Natural killer cell (primary cell): ENCODE measurements at regions not wholly inside any gene's neighbourhood (a gene's known extent, or its start where the extent isn't known, plus 50 kb on each side); places are given as distances from the start of the nearest gene placed in this dataset.

Experiments
- ATAC-seq, 3 donors: fragments of 150-1000 bp in 2 of 3; fragments of 200-7000 bp in 1 of 3; cut with Tn5 transposase; 1 replicate in 1 of 3; 2 replicates in 2 of 3; pipeline ENCODE4 v1.10.0; 2021; ENCODE audit warnings: mild to moderate bottlenecking in 2 of 3, moderate library complexity in 2 of 3
- DNase-seq, 2 donors: peaks; one replicate each; pipeline versions ENCODE4 v3.0.0 to v3.0.0-alpha.2; 2013 to 2021; ENCODE audit warnings: mixed read lengths in 1 of 2
- H3K27ac ChIP-seq: one replicate; pipeline ENCODE4 v1.5.1; 2013; ENCODE audit warnings: mild to moderate bottlenecking, low read length
- H3K27me3 ChIP-seq: one replicate; pipeline ENCODE4 v1.6.1; 2013; ENCODE audit warnings: low read length; ENCODE audit not compliant: control insufficient read depth, insufficient read depth
- H3K36me3 ChIP-seq: one replicate; pipeline ENCODE4 v1.6.1; 2013; ENCODE audit warnings: low read length; ENCODE audit not compliant: control insufficient read depth, insufficient read depth
- H3K4me1 ChIP-seq: one replicate; pipeline ENCODE4 v1.6.1; 2013; ENCODE audit warnings: low read length; ENCODE audit not compliant: control insufficient read depth, insufficient read depth
- H3K4me3 ChIP-seq: one replicate; pipeline ENCODE4 v1.5.1; 2013; ENCODE audit warnings: low read length
- H3K9me3 ChIP-seq: one replicate; pipeline ENCODE4 v1.6.1; 2013; ENCODE audit warnings: low read length; ENCODE audit not compliant: control insufficient read depth, insufficient read depth
- H3K27ac Mint-ChIP-seq, 2 donors: one replicate each; pipeline ENCODE4 v1.8.0; 2022; ENCODE audit warnings: mild to moderate bottlenecking in 2 of 2, mixed read lengths in 2 of 2, moderate library complexity in 1 of 2
- H3K27me3 Mint-ChIP-seq, 2 donors: one replicate each; pipeline ENCODE4 v1.8.0; 2022; ENCODE audit warnings: low read depth in 2 of 2, mixed read lengths in 2 of 2
- H3K36me3 Mint-ChIP-seq: one replicate; pipeline ENCODE4 v1.8.0; 2022; ENCODE audit warnings: mixed read lengths
- H3K4me1 Mint-ChIP-seq, 2 donors: one replicate each; pipeline ENCODE4 v1.8.0; 2022; ENCODE audit warnings: mixed read lengths in 2 of 2
- H3K4me3 Mint-ChIP-seq: one replicate; pipeline ENCODE4 v1.8.0; 2022; ENCODE audit warnings: mild to moderate bottlenecking, moderate library complexity, mixed read lengths
- H3K9me3 Mint-ChIP-seq, 2 donors: one replicate each; pipeline ENCODE4 v1.8.0; 2022; ENCODE audit warnings: mixed read lengths in 2 of 2
- WGBS: methylation state at CpG from one replicate; pipeline ENCODE4 v1.1.7; 2013; ENCODE audit warnings: missing lambda C conversion rate; ENCODE audit not compliant: insufficient coverage; 5-methylcytosine and 5-hydroxymethylcytosine counted together
- intact Hi-C: fragments of 100-400 bp; cut with micrococcal nuclease; formaldehyde crosslinking; loops from one replicate; pipeline ENCODE4 v1.14.2; 2022
- TF ChIP-seq, protein P1 (sequence below): fragments of 200-600 bp; IDR thresholded peaks from one replicate; pipeline ENCODE4 v1.8.0; 2022; ENCODE audit warnings: antibody characterized with exemption

DNA sequence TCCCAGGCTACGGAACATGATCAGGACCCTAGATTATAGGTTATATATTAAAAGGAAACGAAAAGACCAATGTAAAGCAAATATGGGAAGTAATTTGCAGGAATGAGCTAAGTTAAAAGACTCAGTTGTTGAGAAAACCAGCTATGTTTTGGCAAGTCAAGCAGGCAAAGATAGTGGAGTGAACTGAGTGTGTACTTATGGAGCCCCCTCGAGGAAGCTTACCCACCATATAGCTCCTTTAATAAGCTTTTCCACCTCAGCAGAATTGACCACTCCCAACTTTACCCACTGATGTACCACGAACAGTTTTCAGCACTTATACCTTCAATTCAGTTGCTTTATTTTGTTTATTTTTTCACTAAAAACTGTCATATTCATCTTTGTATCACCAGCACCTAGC lies 57.3 kb upstream of the PJA2 start:
- H3K36me3 Mint-ChIP-seq: no peaks in the 10 kb centered on the region
- intact Hi-C loops: no loop called here
- H3K4me1 Mint-ChIP-seq: peaks cover 7 to 12% of the 10 kb centered on the region in 2 donors
- Histone ChIP-seq H3K27me3 (no peaks in the 10 kb centered on the region), H3K36me3 (no peaks in the 10 kb centered on the region), H3K9me3 (no peaks in the 10 kb centered on the region), H3K4me1 (no peaks in the 10 kb centered on the region), H3K27ac (no peak overlapping the region), H3K4me3 (no peak overlapping the region)
- TF ChIP-seq, protein P1, sequence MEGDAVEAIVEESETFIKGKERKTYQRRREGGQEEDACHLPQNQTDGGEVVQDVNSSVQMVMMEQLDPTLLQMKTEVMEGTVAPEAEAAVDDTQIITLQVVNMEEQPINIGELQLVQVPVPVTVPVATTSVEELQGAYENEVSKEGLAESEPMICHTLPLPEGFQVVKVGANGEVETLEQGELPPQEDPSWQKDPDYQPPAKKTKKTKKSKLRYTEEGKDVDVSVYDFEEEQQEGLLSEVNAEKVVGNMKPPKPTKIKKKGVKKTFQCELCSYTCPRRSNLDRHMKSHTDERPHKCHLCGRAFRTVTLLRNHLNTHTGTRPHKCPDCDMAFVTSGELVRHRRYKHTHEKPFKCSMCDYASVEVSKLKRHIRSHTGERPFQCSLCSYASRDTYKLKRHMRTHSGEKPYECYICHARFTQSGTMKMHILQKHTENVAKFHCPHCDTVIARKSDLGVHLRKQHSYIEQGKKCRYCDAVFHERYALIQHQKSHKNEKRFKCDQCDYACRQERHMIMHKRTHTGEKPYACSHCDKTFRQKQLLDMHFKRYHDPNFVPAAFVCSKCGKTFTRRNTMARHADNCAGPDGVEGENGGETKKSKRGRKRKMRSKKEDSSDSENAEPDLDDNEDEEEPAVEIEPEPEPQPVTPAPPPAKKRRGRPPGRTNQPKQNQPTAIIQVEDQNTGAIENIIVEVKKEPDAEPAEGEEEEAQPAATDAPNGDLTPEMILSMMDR: no peak
- WGBS: 84% methylated on average over 4 of the region's 4 CpGs
- ATAC-seq (no peak), DNase-seq (no peak)
- no peak overlapping the region for H3K4me3 Mint-ChIP-seq
- no peaks in the 10 kb centered on the region for H3K9me3 Mint-ChIP-seq
- H3K27ac Mint-ChIP-seq: no peak overlapping the region
- H3K27me3 Mint-ChIP-seq: peaks cover 5 to 11% of the 10 kb centered on the region in 2 donors
